ENCODE measurements at regions not wholly inside any gene's neighbourhood (a gene's known extent, or its start where the extent isn't known, plus 50 kb on each side); places are given as distances from the start of the nearest gene placed in this dataset.

GRCh38 chr5:163612358-163613149 lies 107.1 kb downstream of the MAT2B start:
- TF ChIP-seq EZH2 (IDR thresholded peaks at IDR 0.05; ENCODE audit: borderline replicate concordance, low read length) (no peak), CTCF (IDR thresholded peaks at IDR 0.05; ENCODE audit: low read length) (no peak)
